ENCODE measurements at regions not wholly inside any gene's neighbourhood (a gene's known extent, or its start where the extent isn't known, plus 50 kb on each side); places are given as distances from the start of the nearest gene placed in this dataset.

- no TSS peak for BruUV-seq (replicated peaks)
- TF ChIP-seq STAT1 (conservative IDR thresholded peaks at IDR 0.05) (no peak), SREBF2 (IDR thresholded peaks at IDR 0.05; ENCODE audit: low read length) (no peak), MEF2B (IDR thresholded peaks at IDR 0.05; ENCODE audit: partially characterized antibody, poor library complexity, severe bottlenecking) (no peak), EED (IDR thresholded peaks at IDR 0.05; ENCODE audit: low read depth) (no peak), ZBTB40 (IDR thresholded peaks at IDR 0.05; ENCODE audit: borderline replicate concordance) (no peak), HDGF (IDR thresholded peaks at IDR 0.05) (no peak), SUPT20H (IDR thresholded peaks at IDR 0.05; ENCODE audit: borderline replicate concordance, control insufficient read depth, low read depth, low read length) (no peak), ZSCAN29 (IDR thresholded peaks at IDR 0.05) (no peak), CEBPZ (IDR thresholded peaks at IDR 0.05; ENCODE audit: low read depth, low read length) (no peak), CHD4 (IDR thresholded peaks at IDR 0.05) (no peak), ZNF687 (IDR thresholded peaks at IDR 0.05) (no peak), ZBTB33 (IDR thresholded peaks at IDR 0.05) (no peak)
Observed at GRCh38 chr3:24709956-24710355, 215.3 kb upstream of the THRB start.

More at GRCh38 chr3:24709956-24710355, 215.3 kb upstream of the THRB start:
- ATAC-seq (no peak), DNase-seq (ENCODE audit: low read depth, low spot score) (no peak), FAIRE-seq (no peak)
- H3K27me3 ChIP-seq (replicated peaks in 1 of 2; ENCODE audit: control insufficient read depth in 2 of 2, insufficient read depth in 2 of 2, low read length in 1 of 2), result no peaks in the 10 kb centered on the region; a peak in 2 of 4 replicates
- no peaks in the 10 kb centered on the region for H3K36me3 ChIP-seq (ENCODE audit: control insufficient read depth in 2 of 2, insufficient read depth in 2 of 2, low read length in 1 of 2)
- WGBS (ENCODE audit: insufficient coverage, insufficient replicate concordance, low lambda C conversion rate, missing lambda C conversion rate), result 0% methylated on average over 1 of the region's 1 CpG
- no peaks in the 10 kb centered on the region for H3K9me3 ChIP-seq (replicated peaks; ENCODE audit: control insufficient read depth, insufficient read depth, low read length)
- no peak overlapping the region for H3K27ac ChIP-seq (ENCODE audit: control insufficient read depth, insufficient read depth)
- H4K20me1 ChIP-seq (ENCODE audit: control insufficient read depth, insufficient read depth), result no peaks in the 10 kb centered on the region
- intact Hi-C loops (cut with micrococcal nuclease; ENCODE audit: unreplicated experiment) (no loop called here), in situ Hi-C loops (cut with MboI) (no loop called here)
- RAD21 ChIA-PET (ENCODE audit: unreplicated experiment), result no interaction called here
- no peak overlapping the region for H3K4me3 ChIP-seq
- SMC1A ChIA-PET (ENCODE audit: uncharacterized antibody, unreplicated experiment), result no interaction called here
- H3K4me1 ChIP-seq (ENCODE audit: control insufficient read depth, insufficient read depth, low read length), result no peaks in the 10 kb centered on the region
- POLR2A ChIA-PET, result interaction anchor here (0.6 kb wide), 1 partner anchor 752 kb away, joined by 6 read pairs; no protein-coding TSS in a partner anchor
- no peak overlapping the region for H3K4me2 ChIP-seq (ENCODE audit: control insufficient read depth, insufficient read depth)
- CTCF ChIA-PET, result no interaction called here
- H3K9ac ChIP-seq (ENCODE audit: control insufficient read depth, insufficient read depth, low read length), result no peak overlapping the region
- no peak overlapping the region for H2AFZ ChIP-seq (ENCODE audit: control insufficient read depth, low read depth, low read length)
- H3K79me2 ChIP-seq (ENCODE audit: control insufficient read depth, insufficient read depth, low read length), result no peaks in the 10 kb centered on the region

Data from GM12878 (cell line).